CD14-positive monocyte (primary cell): ENCODE measurements at regions not wholly inside any gene's neighbourhood (a gene's known extent, or its start where the extent isn't known, plus 50 kb on each side); places are given as distances from the start of the nearest gene placed in this dataset.

Experiments used
- DNase-seq, 3 donors: peaks; one replicate each; pipeline ENCODE4 v3.0.0-alpha.2; 2011 to 2022
- H2AFZ ChIP-seq: 2 replicates; pipeline ENCODE4 v1.6.0; 2012; ENCODE audit warnings: mild to moderate bottlenecking, low read depth, low read length, inconsistent platforms; ENCODE audit not compliant: insufficient read depth, poor library complexity, severe bottlenecking
- H3K27ac ChIP-seq, 2 donors: 1 replicate in 1 of 2; 2 replicates in 1 of 2; pipeline ENCODE4 v1.5.1; 2012 to 2013; ENCODE audit warnings: low read length in 2 of 2, control low read depth in 1 of 2, inconsistent platforms in 1 of 2, low read depth in 1 of 2, mild to moderate bottlenecking in 1 of 2
- H3K27me3 ChIP-seq, 2 donors: one replicate each; pipeline versions ENCODE4 v1.6.0 to v1.6.1; 2011 to 2013; ENCODE audit warnings: low read length in 2 of 2; ENCODE audit not compliant: control insufficient read depth in 2 of 2, insufficient read depth in 2 of 2
- H3K36me3 ChIP-seq, 2 donors: replicated peaks in 1 of 2; 1 replicate in 1 of 2; 2 replicates in 1 of 2; pipeline versions ENCODE4 v1.5.1 to v1.6.1; 2012 to 2013; ENCODE audit warnings: low read length in 2 of 2, control low read depth in 1 of 2, inconsistent platforms in 1 of 2, mild to moderate bottlenecking in 1 of 2; ENCODE audit not compliant: insufficient read depth in 2 of 2, control insufficient read depth in 1 of 2
- H3K4me1 ChIP-seq, 2 donors: 1 replicate in 1 of 2; 2 replicates in 1 of 2; pipeline versions ENCODE4 v1.5.1 to v1.6.1; 2012 to 2013; ENCODE audit warnings: low read length in 2 of 2, control low read depth in 1 of 2, inconsistent platforms in 1 of 2, mild to moderate bottlenecking in 1 of 2, moderate library complexity in 1 of 2; ENCODE audit not compliant: insufficient read depth in 2 of 2, control insufficient read depth in 1 of 2
- H3K4me2 ChIP-seq: replicated peaks from 2 replicates; pipeline ENCODE3; 2012; ENCODE audit warnings: low read length, moderate library complexity, mild to moderate bottlenecking; ENCODE audit not compliant: poor library complexity, severe bottlenecking; ENCODE audit errors: extremely low read depth
- H3K4me3 ChIP-seq, 3 experiments: fragments of 200-600 bp in 1 of 3; sonication (generic) in 1 of 3; replicated peaks in 1 of 3; 1 replicate in 2 of 3; 2 replicates in 1 of 3; pipeline ENCODE4 v1.5.1; 2011 to 2013; ENCODE audit warnings: low read length in 3 of 3, mild to moderate bottlenecking in 3 of 3, control low read depth in 2 of 3, low read depth in 2 of 3, inconsistent platforms in 1 of 3, moderate library complexity in 1 of 3
- H3K79me2 ChIP-seq: 2 replicates; pipeline ENCODE4 v1.6.0; 2012; ENCODE audit warnings: mild to moderate bottlenecking, control low read depth, inconsistent platforms, low read length, moderate library complexity; ENCODE audit not compliant: insufficient read depth
- H3K9ac ChIP-seq: 2 replicates; pipeline ENCODE4 v1.6.0; 2017; ENCODE audit warnings: low read length, mild to moderate bottlenecking; ENCODE audit not compliant: insufficient read depth, poor library complexity, severe bottlenecking
- H3K9me3 ChIP-seq, 2 donors: replicated peaks in 1 of 2; 1 replicate in 1 of 2; 2 replicates in 1 of 2; pipeline versions ENCODE4 v1.5.1 to v1.6.1; 2012 to 2013; ENCODE audit warnings: low read length in 2 of 2, control low read depth in 1 of 2; ENCODE audit not compliant: control insufficient read depth in 1 of 2, insufficient read depth in 1 of 2
- H4K20me1 ChIP-seq: 2 replicates; pipeline ENCODE4 v1.6.0; 2012; ENCODE audit warnings: mild to moderate bottlenecking, low read length, control low read depth, moderate library complexity; ENCODE audit not compliant: insufficient read depth
- H3K27ac Mint-ChIP-seq, 7 donors: one replicate each; pipeline ENCODE4 v1.8.0; 2020; ENCODE audit warnings: mild to moderate bottlenecking in 7 of 7, mixed read lengths in 7 of 7, moderate library complexity in 6 of 7, inconsistent platforms in 2 of 7
- H3K27me3 Mint-ChIP-seq, 3 donors: one replicate each; pipeline ENCODE4 v1.8.0; 2021 to 2022; ENCODE audit warnings: low read depth in 3 of 3, mild to moderate bottlenecking in 3 of 3, mixed read lengths in 3 of 3, moderate library complexity in 3 of 3, inconsistent platforms in 1 of 3
- H3K36me3 Mint-ChIP-seq, 2 donors: one replicate each; pipeline ENCODE4 v1.8.0; 2020; ENCODE audit warnings: mixed read lengths in 2 of 2, inconsistent platforms in 1 of 2, mild to moderate bottlenecking in 1 of 2
- H3K4me1 Mint-ChIP-seq: one replicate; pipeline ENCODE4 v1.8.0; 2020; ENCODE audit warnings: mild to moderate bottlenecking, mixed read lengths
- H3K4me3 Mint-ChIP-seq, 2 donors: one replicate each; pipeline ENCODE4 v1.8.0; 2020; ENCODE audit warnings: mild to moderate bottlenecking in 2 of 2, mixed read lengths in 2 of 2, moderate library complexity in 1 of 2
- H3K9me3 Mint-ChIP-seq, 7 donors: one replicate each; pipeline ENCODE4 v1.8.0; 2020 to 2022; ENCODE audit warnings: mixed read lengths in 7 of 7, mild to moderate bottlenecking in 6 of 7, moderate library complexity in 6 of 7, inconsistent platforms in 2 of 7
- CTCF ChIP-seq: fragments of 200-600 bp; IDR thresholded peaks from one replicate; pipeline ENCODE4 v1.8.0; 2022; ENCODE audit warnings: antibody characterized with exemption, mild to moderate bottlenecking
- WGBS: methylation state at CpG from one replicate; pipeline ENCODE4 v1.1.5; 2013; ENCODE audit warnings: missing lambda C conversion rate; ENCODE audit not compliant: insufficient coverage; 5-methylcytosine and 5-hydroxymethylcytosine counted together
- intact Hi-C, 2 donors: fragments of 100-400 bp; cut with micrococcal nuclease; formaldehyde crosslinking; loops; one replicate each; pipeline versions ENCODE4 v1.15.0 to v1.15.1; 2023

- no peak for TF ChIP-seq CTCF
Measured at GRCh38 chr2:129180124-129180716, 799.2 kb upstream of the RAB6C start.

GRCh38 chr2:129181433-129181832 is 798.0 kb upstream of the RAB6C start:
- DNase-seq = no peak
- Histone ChIP-seq H3K79me2 (no peaks in the 10 kb centered on the region), H3K9me3 (peaks cover 0 to 14% of the 10 kb centered on the region in 2 donors), H3K4me1 (no peaks in the 10 kb centered on the region), H3K4me2 (no peak overlapping the region), H2AFZ (no peak overlapping the region), H3K9ac (no peak overlapping the region), H4K20me1 (no peaks in the 10 kb centered on the region), H3K27me3 (no peaks in the 10 kb centered on the region), H3K36me3 (no peaks in the 10 kb centered on the region), H3K27ac (no peak overlapping the region), H3K4me3 (no peak overlapping the region)
- peaks cover 0 to 8% (median 2%) of the 10 kb centered on the region in 7 donors for H3K9me3 Mint-ChIP-seq
- no peak overlapping the region for H3K27ac Mint-ChIP-seq
- no peaks in the 10 kb centered on the region for H3K4me1 Mint-ChIP-seq
- H3K36me3 Mint-ChIP-seq = no peaks in the 10 kb centered on the region
- H3K27me3 Mint-ChIP-seq = peaks cover 0 to 4% (median 4%) of the 10 kb centered on the region in 3 donors
- WGBS = no CpG with 5 or more reads among the region's 1 CpG
- no peak for TF ChIP-seq CTCF
- intact Hi-C loops = no loop called here
- no peak overlapping the region for H3K4me3 Mint-ChIP-seq

More at GRCh38 chr2:129180124-129180716, 799.2 kb upstream of the RAB6C start:
- H3K36me3 Mint-ChIP-seq = no peaks in the 10 kb centered on the region
- H3K27ac Mint-ChIP-seq = no peak overlapping the region
- intact Hi-C loops = no loop called here
- no peak overlapping the region for H2AFZ ChIP-seq
- no peaks in the 10 kb centered on the region for H3K4me1 ChIP-seq
- no peaks in the 10 kb centered on the region for H4K20me1 ChIP-seq
- no peaks in the 10 kb centered on the region for H3K36me3 ChIP-seq
- WGBS = 74% methylated on average over 3 of the region's 5 CpGs
- peaks cover 0 to 4% (median 2%) of the 10 kb centered on the region in 3 donors for H3K27me3 Mint-ChIP-seq
- no peaks in the 10 kb centered on the region for H3K4me1 Mint-ChIP-seq
- H3K9ac ChIP-seq = no peak overlapping the region
- H3K9me3 Mint-ChIP-seq = peaks cover 0 to 8% (median 3%) of the 10 kb centered on the region in 7 donors
- no peak overlapping the region for H3K27ac ChIP-seq
- H3K79me2 ChIP-seq = no peaks in the 10 kb centered on the region
- H3K4me3 Mint-ChIP-seq = no peak overlapping the region
- no peak overlapping the region for H3K4me2 ChIP-seq
- H3K4me3 ChIP-seq = no peak overlapping the region
- H3K27me3 ChIP-seq = no peaks in the 10 kb centered on the region
- no peak for DNase-seq
- H3K9me3 ChIP-seq = peaks cover 0 to 14% of the 10 kb centered on the region in 2 donors
